GM18511 (cell line): ENCODE measurements at regions not wholly inside any gene's neighbourhood (a gene's known extent, or its start where the extent isn't known, plus 50 kb on each side); places are given as distances from the start of the nearest gene placed in this dataset.
"Not testable (repeated sequence)": the region's sequence is repeated elsewhere in the genome, so short reads cannot be mapped to it uniquely, and the experiment has no call there.

Experiments
- ATAC-seq: cut with Tn5 transposase; IDR thresholded peaks from one replicate; pipeline ENCODE4 v1.9.1; 2021; ENCODE audit warnings: mild to moderate bottlenecking, moderate library complexity; ENCODE audit not compliant: unreplicated experiment

GRCh38 chr14:22271838-22272799 is 316.9 kb downstream of the DAD1 start:
- ATAC-seq: no peak

GRCh38 chr14:22268875-22269274 is 320.1 kb downstream of the DAD1 start:
- peak; percentile 76 for ATAC-seq

DNA sequence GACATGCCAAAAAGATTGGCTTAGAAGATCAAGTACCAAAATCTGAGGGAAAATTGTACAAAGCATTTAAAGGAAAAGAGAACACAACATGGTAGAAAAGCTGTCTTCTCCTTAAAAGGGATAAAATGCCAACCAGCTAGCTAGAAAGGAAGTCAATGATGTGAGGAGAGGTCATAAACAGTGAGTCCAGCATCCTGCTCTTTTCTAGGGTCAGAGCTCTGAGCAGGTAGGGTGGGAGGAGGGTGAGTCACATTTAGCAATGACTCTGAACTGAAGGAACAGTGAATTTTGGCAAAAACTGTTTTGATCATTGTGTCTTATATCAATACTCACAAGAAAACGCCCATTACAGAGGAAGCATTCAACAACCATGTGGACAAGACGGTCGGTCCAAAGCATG is 322.3 kb downstream of the DAD1 start:
- no peak for ATAC-seq

GRCh38 chr14:22266142-22266442 is 322.9 kb downstream of the DAD1 start:
- no peak for ATAC-seq

GRCh38 chr14:22265319-22266141 is 323.5 kb downstream of the DAD1 start:
- ATAC-seq: no peak

DNA sequence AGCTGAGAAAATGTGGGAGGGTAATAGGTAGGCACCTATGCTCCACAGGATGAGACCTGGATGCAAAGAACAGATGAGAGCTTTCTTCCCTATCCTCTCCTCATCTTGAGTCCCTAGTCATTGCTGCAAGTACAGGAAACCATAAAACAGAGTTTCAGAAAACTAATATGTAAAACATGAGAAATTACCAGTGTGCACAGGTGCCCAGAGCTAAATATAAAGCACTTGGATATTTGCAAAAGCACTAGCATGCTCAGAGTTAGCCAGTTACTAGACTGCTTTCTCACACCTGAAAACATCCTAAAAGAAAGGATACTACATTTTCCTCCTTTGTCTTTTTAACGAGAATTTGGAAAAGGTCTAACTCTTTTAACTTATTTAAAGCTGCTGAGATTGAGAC is 324.3 kb downstream of the DAD1 start:
- no peak for ATAC-seq

DNA sequence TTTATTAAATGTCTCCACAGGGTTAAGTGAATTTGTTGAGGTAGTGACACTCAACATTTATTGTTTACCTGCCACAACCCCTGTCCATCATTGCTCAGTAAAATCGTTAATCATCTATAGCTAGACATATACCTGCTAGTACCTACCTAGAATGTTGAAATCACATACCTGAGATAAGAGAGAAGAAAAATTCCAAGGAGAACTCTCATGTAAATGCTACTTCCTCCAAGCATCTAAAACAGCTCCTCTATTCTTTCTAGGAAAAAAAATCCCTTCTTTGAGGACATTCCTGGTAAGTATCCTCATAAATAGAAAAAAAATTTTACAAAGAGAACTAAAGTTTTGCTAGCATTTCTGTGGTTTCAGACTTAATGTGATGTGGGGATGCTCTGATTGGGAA is 325.1 kb downstream of the DAD1 start:
- no peak for ATAC-seq

GRCh38 chr14:22262881-22263280 is 326.1 kb downstream of the DAD1 start:
- ATAC-seq: no peak

GRCh38 chr14:22255017-22255950 is 333.7 kb downstream of the DAD1 start:
- no peak for ATAC-seq

GRCh38 chr14:22252686-22253085 is 336.3 kb downstream of the DAD1 start:
- no peak for ATAC-seq

GRCh38 chr14:22251090-22251489 is 337.9 kb downstream of the DAD1 start:
- no peak for ATAC-seq

DNA sequence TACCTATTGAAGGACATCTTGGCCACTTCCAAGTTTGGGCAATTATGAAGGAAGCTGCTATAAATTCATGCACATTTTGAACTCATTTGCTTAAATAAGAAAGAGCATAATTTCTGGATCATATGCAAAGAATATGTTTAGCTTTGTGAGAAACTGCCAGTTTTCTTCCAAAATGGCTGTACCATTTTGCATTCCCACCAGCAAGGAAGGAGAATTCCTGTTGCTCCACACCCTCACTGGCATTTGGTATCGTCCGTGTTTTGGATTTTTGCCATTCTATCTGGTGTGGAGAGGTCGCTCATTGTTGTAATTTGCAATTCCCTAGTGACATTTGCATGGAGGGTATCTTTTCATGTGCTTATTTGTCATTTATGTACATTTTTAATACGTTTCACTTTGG is 339.3 kb downstream of the DAD1 start:
- no peak for ATAC-seq

DNA sequence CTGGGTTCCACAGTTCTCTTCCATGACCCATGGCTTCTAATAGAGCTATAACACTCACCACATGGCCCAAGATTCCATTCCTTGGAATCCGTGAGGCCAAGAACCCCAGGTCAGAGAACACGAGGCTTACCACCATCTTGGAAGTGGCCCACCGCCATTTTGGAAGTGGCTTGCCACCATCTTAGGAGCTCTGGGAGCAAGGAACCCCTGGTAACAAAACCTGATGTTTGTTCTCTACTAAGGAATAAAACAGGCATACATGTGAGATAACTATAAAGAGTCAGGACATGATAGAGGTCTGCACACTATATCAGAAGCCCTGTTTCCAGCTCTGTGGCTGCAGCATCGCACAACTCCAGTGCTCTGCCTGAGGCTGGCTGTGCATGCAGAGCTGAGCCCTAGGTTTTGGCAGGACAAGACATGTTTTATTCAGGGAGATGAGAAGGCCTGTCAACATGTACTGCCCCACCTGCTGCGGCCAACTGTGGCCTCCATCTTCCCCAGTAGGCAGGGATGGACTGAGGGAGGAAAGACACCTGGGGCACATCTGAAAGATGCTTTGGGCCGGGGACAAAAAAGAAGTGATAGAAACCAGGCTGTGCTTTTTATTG is 344.9 kb downstream of the DAD1 start:
- ATAC-seq: no peak

DNA sequence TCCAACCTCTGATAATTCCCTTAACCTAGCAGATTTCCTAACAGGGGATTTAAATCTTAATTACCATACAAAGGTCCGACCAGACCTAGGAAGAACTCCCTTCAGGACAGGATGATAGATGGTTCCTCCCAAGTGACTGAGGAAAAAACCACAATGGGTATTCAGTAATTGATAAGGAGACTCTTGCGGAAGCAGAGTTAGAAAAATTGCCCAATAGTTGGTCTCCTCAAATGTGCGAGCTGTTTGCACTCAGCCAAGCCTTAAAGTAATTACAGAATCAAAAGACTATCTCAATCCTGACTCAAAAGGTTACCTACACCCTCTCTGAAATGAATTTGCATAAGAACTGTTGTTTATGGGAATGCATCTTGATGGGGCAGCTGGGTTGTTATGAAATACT is 350.7 kb downstream of the DAD1 start:
- ATAC-seq: not testable (repeated sequence)

DNA sequence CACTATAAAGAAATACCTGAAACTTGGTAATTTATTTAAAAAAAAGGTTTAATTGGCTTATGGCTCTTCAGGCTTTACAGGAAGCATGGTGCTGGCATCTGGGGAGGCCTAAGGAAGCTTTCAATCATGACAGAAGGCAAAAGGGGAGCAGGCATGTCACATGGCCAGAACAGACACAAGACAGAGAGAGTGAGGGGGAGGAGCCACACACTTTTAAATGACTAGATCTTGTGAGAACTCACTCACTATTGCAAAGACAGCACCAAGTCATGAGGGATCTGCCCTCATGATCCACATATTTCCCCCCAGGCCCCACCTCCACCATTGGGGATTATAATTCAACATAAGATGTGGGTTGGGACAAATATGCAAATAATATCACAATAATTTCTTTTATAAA is 355.6 kb downstream of the DAD1 start:
- ATAC-seq: no peak

DNA sequence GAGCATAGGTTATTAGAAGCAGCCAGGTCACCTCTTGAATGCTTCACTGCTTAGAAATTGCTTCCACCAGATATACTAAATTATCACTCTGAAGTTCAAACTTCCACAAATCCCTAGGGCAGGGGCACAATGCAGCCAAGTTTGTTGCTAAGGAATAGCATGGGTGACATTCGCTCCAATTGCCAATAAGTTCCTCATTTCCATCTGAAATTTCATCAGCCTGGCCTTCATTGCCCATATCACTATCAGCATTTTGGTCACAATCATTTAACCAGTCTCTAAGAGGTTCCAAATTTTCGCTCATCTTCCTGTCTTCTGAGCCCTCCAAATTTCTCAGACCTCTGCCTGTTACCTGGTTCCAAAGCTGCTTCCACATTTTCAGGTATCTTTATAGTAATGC is 356.1 kb downstream of the DAD1 start:
- ATAC-seq: no peak

- ATAC-seq: no peak
These were observed 356.5 kb downstream of the DAD1 start for GRCh38 chr14:22232486-22232885.

- no peak for ATAC-seq
These were observed 358.0 kb downstream of the DAD1 start for GRCh38 chr14:22231018-22231417.

DNA sequence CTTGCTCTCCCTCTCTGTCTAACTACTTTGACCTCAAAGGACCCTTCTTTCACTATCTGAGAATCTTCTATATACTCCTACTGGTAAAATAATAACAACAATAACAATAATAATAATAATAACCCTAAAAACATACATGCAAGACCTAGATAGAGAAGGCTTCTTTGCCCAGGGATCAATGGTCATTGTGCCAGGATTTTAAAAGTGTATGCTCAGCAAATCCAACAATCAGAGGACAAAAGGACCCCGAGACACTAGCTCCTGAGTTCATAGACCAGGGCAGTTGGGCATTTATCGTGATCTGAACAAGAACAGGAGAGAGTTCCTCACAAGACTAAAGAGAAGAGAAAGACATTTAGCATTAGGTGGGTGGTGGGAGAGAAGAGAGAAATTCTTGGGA is 358.5 kb downstream of the DAD1 start:
- no peak for ATAC-seq

- ATAC-seq: no peak
These were observed 361.9 kb downstream of the DAD1 start for GRCh38 chr14:22227084-22227483.

GRCh38 chr14:22226381-22226780 is 362.6 kb downstream of the DAD1 start:
- no peak for ATAC-seq
